HG03196 (cell line): ENCODE measurements at regions not wholly inside any gene's neighbourhood (a gene's known extent, or its start where the extent isn't known, plus 50 kb on each side); places are given as distances from the start of the nearest gene placed in this dataset.

ENCODE experiments used
- ATAC-seq: cut with Tn5 transposase; IDR thresholded peaks from one replicate; pipeline ENCODE4 v1.9.1; 2021; ENCODE audit not compliant: unreplicated experiment

GRCh38 chr6:170483413-170483812 is 69.7 kb downstream of the PSMB1 start:
- ATAC-seq, result no peak

GRCh38 chr6:170480050-170480692 is 72.9 kb downstream of the PSMB1 start:
- no peak for ATAC-seq

- no peak for ATAC-seq
Observed at GRCh38 chr6:170476360-170476759, 76.7 kb downstream of the PSMB1 start.

DNA sequence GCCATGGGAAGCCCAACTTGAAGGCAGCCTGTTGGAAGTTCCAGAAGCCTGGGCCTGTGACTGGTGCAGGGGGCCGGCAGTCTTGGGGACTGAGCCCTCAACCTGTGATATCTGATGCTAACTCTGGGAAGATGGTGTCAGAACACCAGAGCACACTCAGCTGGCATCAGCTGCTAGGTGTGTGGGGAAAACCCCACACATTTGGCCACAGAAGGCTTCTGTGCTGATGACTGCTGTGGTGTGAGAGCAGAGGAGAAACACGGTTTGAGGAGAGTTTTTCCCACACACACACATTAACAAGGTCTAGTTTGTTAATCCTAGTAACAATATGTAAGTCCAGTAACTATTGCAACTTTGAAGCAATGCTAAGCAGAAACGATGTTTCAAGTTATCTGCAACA is 78.0 kb downstream of the PSMB1 start:
- ATAC-seq, result no peak

DNA sequence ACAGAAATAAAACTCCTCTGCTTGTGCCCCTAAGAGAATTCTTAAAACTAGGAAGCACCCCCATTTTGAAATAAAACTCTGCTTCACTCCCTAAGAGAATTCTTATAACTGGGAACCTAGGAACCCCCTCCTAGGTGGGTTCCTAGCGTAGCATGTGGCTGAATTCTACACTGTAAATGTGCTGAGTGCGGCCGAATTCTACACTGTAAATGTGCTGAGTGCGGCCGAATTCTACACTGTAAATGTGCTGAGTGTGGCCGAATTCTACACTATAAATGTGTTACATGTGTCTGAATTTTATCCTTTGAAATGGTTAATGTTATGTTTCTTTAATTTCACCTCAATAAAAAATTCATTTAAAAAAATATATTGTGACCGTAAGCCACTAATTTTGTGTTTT is 79.3 kb downstream of the PSMB1 start:
- no peak for ATAC-seq

DNA sequence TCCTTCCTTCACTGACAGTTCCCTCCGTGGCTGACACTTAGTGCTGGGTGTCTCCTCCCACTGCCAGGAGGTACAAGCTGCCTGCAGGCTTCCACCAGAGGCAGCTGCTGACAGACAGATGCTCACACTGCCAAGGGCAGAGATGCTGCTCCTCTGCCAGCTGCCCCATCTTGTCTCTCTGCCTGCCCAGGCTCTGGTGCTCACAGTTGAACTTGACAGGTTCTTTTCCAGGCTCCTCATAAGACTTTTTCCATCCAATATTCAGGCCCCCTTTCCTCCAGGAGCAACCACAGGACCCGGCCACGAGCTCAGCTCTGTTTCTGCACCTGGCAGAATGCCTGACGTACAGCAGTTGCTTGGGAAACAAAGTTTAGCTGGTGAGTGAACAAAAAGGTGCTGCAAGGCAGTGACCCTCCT is 79.8 kb downstream of the PSMB1 start:
- ATAC-seq, result no peak

GRCh38 chr6:170471491-170471890 is 81.6 kb downstream of the PSMB1 start:
- no peak for ATAC-seq

GRCh38 chr6:170470734-170471133 is 82.4 kb downstream of the PSMB1 start:
- ATAC-seq, result no peak

DNA sequence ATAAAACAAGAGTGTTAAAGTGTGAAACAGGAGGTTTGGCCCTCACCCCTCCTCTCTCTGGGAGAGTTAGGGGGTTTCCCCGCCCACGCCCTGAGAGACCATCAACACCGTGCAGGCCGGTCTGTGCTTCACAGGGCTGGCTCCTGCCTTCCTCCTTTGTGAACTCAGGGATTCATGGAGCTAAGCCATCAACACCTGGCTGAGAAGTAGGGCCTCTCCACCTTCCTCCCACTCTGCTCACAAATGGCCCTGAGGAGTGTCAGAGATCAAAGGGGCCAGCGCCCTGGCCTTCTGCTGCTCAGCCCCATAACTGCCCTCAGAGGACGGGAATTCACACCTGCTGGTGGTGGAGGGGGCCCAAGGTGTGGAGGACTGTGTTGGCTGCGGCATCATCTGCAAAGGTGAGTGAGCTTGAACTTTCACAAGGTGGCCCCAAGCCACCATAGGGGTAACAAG is 88.6 kb downstream of the PSMB1 start:
- ATAC-seq, result no peak

DNA sequence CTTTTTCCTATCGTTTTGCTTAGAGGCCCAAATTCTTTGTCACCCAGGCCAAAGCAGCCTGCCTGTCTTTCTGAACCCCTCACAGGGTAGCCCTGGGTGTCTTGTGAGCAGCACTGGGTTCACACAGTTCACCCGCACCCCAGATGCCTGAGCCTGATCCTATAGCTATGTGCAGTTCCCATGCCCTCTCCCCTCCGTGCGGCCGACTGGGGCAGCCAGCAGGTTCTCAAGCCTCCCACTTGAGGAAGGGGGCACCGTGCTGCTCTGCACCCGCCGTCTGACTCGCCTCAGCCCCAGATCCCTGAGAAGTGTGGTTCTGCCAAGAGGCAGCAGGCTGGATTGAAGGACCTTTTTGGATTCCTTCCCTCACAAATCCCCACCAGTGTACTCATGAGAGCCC is 89.0 kb downstream of the PSMB1 start:
- ATAC-seq, result no peak

- ATAC-seq, result no peak
Observed at GRCh38 chr6:170463101-170463721, 89.9 kb downstream of the PSMB1 start.

DNA sequence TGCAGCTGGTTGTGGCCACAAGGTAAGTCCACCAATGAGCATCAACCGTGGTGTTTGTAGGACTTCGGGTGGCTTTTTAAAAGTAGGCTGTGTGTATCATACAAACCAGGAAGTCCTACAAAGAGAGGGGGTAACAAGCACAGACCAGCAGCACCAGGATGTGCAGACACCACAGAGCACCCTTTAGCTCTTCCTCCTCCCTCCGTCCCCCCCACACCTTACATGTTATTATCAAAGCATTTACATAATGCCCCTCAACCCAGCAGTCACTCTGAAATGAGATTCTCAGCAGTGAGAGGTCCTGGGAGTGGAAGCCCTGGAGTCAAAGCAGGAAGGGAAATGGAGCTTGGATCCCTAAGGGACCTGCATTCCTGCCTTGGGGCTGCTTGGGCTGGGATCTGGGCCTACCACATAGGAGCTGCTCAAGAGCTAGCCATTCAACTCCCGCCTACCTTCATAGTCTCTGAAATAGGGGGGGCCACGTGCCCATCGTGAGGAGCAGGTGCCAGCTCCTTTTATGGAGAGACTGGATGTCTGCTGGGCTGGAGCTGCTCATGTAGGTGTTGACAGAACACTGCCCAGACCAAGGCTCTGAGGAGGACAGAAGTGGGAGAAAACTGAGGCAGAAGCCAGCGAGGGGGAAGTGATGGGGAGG is 90.6 kb downstream of the PSMB1 start:
- ATAC-seq, result no peak

DNA sequence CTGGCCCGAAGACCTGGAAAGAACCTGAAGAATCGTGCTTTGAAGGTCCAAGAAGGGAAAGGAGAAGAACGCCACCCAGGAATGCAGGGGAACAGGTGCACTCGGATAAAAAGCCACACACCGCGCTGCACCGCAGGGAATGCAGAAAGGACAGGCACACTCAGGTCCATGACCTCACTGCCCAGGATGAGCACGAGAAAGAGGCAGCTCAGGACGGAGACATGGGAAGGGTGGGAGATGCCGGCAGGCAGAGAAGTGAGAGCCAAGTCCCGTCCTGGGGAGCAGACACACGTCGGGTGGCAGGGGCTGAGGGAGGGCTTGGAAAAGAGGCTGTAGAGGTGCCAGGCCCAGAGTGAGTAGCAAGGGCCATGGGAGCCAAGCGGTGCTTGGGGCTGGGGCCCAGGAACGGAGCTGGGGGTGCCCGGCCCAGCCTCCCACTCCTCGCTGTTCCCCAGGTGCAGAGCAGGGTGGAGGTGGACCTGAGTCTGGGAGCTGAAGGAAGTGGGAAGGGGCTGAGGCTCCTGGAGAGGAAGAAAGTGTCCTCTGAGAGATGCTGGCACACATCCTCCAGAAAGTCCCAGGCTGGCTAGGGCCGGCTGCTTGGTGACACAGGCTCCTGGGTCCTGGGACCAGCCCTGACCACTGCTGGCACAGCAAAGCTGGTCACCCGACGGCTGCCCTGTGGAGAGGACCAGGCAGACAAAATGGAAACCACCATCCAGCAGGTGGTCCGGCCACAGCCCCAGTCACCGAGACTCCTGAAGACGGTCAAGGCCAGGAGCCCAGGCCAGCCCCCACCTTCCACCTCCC is 91.3 kb downstream of the PSMB1 start:
- no peak for ATAC-seq

- ATAC-seq, result no peak
Observed at GRCh38 chr6:170461111-170461510, 92.0 kb downstream of the PSMB1 start.

GRCh38 chr6:170460641-170461040 is 92.5 kb downstream of the PSMB1 start:
- ATAC-seq, result no peak

DNA sequence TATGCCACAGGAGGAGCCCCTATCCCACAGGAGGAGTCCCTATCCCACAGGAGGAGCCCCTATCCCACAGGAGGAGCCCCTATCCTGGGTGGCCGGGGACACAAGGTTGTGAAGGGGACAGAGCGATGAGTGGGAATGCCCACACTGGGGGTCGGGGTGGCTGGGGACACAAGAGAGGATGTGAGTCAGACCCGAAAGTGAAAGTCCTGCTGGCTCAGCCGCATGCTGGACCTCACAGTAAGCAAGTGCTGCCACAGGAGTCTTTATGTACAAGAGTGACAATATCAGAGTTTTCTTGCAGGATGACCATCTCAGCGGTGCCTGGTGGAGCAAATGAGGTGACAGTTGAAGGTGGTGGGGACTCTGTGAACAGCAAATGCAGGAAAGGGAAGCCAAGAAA is 93.7 kb downstream of the PSMB1 start:
- ATAC-seq, result peak; percentile 87

- no peak for ATAC-seq
Observed at GRCh38 chr6:170456886-170457698, 96.0 kb downstream of the PSMB1 start.
